Esophagus muscularis mucosa (tissue), 3 donors: ENCODE measurements at regions not wholly inside any gene's neighbourhood (a gene's known extent, or its start where the extent isn't known, plus 50 kb on each side); places are given as distances from the start of the nearest gene placed in this dataset.

Experiments
- POLR2AphosphoS5 ChIP-seq, 2 donors: sonication (generic); formaldehyde crosslinking; IDR thresholded peaks; one replicate each; pipeline ENCODE4 v1.6.1; 2017; ENCODE audit warnings: antibody characterized with exemption in 2 of 2
- TF ChIP-seq, protein P1 (sequence below), 3 experiments: fragments of 200-600 bp in 2 of 3; fragments of 450-650 bp in 1 of 3; sonication (generic) in 2 of 3; IDR thresholded peaks; one replicate each; pipeline ENCODE4 v1.5.1; 2017 to 2019; ENCODE audit warnings: antibody characterized with exemption in 3 of 3, mild to moderate bottlenecking in 2 of 3, moderate library complexity in 1 of 3

DNA sequence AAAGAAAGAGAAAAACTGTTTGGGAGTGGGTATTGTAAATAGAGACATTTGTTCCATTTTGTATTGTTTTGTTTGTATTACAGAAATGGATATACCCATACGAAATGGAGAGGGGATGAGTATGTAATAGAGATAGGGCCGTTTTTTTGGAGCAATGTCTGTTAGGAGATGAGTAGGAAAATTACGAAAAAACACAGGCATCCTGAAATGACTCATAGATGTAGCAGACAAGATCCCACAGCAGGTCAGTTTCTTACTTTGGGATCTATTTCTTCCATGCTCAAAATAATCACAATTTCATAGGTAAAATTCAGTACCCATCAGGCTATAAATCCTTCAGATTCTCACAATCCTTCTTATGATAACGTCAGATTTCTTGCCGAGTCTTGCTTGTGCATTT, 779.4 kb upstream of the SLITRK1 start:
- TF ChIP-seq POLR2AphosphoS5 (IDR thresholded peaks at IDR 0.05): no peak
- TF ChIP-seq, protein P1, sequence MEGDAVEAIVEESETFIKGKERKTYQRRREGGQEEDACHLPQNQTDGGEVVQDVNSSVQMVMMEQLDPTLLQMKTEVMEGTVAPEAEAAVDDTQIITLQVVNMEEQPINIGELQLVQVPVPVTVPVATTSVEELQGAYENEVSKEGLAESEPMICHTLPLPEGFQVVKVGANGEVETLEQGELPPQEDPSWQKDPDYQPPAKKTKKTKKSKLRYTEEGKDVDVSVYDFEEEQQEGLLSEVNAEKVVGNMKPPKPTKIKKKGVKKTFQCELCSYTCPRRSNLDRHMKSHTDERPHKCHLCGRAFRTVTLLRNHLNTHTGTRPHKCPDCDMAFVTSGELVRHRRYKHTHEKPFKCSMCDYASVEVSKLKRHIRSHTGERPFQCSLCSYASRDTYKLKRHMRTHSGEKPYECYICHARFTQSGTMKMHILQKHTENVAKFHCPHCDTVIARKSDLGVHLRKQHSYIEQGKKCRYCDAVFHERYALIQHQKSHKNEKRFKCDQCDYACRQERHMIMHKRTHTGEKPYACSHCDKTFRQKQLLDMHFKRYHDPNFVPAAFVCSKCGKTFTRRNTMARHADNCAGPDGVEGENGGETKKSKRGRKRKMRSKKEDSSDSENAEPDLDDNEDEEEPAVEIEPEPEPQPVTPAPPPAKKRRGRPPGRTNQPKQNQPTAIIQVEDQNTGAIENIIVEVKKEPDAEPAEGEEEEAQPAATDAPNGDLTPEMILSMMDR (IDR thresholded peaks at IDR 0.05): no peak
